ENCODE measurements at regions not wholly inside any gene's neighbourhood (a gene's known extent, or its start where the extent isn't known, plus 50 kb on each side); places are given as distances from the start of the nearest gene placed in this dataset.

DNA sequence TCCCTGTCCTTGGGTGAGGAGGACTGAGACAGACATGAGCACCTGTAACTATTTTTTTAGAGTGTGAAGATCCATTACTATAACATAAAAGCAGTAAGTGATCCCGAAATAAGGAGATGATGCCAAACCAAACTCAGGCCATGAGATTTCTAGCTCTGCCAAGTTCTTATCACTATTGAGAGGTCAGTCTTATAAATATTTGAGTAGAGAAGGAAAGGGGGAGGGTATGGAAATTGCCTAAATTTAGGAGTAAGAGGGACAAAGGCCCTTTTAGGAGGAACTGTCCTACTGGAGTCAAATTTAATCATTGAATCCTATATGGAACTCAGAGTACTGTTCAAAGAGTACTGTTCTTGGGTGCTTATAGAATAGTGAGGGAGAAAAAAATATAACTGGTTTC is 326.9 kb upstream of the NAALADL2 start:
- TF ChIP-seq EZH2 (IDR thresholded peaks at IDR 0.05; ENCODE audit: low read depth, low read length, severe bottlenecking) (no peak), CTCF (IDR thresholded peaks at IDR 0.05; ENCODE audit: control extremely low read depth in 1 of 3, insufficient read depth in 1 of 3, low read depth in 1 of 3, low read length in 3 of 3) (no peak), POLR2A (IDR thresholded peaks at IDR 0.05; ENCODE audit: control extremely low read depth in 1 of 2, low read depth in 2 of 2, low read length in 2 of 2) (no peak), CREB1 (IDR thresholded peaks at IDR 0.05) (no peak), EGR1 (IDR thresholded peaks at IDR 0.05; ENCODE audit: borderline replicate concordance, low read depth, low read length) (no peak), SUZ12 (IDR thresholded peaks at IDR 0.05; ENCODE audit: low read length) (no peak)
- TF ChIP-seq, protein P1, sequence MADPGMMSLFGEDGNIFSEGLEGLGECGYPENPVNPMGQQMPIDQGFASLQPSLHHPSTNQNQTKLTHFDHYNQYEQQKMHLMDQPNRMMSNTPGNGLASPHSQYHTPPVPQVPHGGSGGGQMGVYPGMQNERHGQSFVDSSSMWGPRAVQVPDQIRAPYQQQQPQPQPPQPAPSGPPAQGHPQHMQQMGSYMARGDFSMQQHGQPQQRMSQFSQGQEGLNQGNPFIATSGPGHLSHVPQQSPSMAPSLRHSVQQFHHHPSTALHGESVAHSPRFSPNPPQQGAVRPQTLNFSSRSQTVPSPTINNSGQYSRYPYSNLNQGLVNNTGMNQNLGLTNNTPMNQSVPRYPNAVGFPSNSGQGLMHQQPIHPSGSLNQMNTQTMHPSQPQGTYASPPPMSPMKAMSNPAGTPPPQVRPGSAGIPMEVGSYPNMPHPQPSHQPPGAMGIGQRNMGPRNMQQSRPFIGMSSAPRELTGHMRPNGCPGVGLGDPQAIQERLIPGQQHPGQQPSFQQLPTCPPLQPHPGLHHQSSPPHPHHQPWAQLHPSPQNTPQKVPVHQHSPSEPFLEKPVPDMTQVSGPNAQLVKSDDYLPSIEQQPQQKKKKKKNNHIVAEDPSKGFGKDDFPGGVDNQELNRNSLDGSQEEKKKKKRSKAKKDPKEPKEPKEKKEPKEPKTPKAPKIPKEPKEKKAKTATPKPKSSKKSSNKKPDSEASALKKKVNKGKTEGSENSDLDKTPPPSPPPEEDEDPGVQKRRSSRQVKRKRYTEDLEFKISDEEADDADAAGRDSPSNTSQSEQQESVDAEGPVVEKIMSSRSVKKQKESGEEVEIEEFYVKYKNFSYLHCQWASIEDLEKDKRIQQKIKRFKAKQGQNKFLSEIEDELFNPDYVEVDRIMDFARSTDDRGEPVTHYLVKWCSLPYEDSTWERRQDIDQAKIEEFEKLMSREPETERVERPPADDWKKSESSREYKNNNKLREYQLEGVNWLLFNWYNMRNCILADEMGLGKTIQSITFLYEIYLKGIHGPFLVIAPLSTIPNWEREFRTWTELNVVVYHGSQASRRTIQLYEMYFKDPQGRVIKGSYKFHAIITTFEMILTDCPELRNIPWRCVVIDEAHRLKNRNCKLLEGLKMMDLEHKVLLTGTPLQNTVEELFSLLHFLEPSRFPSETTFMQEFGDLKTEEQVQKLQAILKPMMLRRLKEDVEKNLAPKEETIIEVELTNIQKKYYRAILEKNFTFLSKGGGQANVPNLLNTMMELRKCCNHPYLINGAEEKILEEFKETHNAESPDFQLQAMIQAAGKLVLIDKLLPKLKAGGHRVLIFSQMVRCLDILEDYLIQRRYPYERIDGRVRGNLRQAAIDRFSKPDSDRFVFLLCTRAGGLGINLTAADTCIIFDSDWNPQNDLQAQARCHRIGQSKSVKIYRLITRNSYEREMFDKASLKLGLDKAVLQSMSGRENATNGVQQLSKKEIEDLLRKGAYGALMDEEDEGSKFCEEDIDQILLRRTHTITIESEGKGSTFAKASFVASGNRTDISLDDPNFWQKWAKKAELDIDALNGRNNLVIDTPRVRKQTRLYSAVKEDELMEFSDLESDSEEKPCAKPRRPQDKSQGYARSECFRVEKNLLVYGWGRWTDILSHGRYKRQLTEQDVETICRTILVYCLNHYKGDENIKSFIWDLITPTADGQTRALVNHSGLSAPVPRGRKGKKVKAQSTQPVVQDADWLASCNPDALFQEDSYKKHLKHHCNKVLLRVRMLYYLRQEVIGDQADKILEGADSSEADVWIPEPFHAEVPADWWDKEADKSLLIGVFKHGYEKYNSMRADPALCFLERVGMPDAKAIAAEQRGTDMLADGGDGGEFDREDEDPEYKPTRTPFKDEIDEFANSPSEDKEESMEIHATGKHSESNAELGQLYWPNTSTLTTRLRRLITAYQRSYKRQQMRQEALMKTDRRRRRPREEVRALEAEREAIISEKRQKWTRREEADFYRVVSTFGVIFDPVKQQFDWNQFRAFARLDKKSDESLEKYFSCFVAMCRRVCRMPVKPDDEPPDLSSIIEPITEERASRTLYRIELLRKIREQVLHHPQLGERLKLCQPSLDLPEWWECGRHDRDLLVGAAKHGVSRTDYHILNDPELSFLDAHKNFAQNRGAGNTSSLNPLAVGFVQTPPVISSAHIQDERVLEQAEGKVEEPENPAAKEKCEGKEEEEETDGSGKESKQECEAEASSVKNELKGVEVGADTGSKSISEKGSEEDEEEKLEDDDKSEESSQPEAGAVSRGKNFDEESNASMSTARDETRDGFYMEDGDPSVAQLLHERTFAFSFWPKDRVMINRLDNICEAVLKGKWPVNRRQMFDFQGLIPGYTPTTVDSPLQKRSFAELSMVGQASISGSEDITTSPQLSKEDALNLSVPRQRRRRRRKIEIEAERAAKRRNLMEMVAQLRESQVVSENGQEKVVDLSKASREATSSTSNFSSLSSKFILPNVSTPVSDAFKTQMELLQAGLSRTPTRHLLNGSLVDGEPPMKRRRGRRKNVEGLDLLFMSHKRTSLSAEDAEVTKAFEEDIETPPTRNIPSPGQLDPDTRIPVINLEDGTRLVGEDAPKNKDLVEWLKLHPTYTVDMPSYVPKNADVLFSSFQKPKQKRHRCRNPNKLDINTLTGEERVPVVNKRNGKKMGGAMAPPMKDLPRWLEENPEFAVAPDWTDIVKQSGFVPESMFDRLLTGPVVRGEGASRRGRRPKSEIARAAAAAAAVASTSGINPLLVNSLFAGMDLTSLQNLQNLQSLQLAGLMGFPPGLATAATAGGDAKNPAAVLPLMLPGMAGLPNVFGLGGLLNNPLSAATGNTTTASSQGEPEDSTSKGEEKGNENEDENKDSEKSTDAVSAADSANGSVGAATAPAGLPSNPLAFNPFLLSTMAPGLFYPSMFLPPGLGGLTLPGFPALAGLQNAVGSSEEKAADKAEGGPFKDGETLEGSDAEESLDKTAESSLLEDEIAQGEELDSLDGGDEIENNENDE (IDR thresholded peaks at IDR 0.05; ENCODE audit: insufficient replicate concordance, low read length) = no peak
- TF ChIP-seq, protein P2, sequence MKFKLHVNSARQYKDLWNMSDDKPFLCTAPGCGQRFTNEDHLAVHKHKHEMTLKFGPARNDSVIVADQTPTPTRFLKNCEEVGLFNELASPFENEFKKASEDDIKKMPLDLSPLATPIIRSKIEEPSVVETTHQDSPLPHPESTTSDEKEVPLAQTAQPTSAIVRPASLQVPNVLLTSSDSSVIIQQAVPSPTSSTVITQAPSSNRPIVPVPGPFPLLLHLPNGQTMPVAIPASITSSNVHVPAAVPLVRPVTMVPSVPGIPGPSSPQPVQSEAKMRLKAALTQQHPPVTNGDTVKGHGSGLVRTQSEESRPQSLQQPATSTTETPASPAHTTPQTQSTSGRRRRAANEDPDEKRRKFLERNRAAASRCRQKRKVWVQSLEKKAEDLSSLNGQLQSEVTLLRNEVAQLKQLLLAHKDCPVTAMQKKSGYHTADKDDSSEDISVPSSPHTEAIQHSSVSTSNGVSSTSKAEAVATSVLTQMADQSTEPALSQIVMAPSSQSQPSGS (IDR thresholded peaks at IDR 0.05; ENCODE audit: low read length) = no peak
